LNCaP clone FGC (cell line): ENCODE measurements at regions not wholly inside any gene's neighbourhood (a gene's known extent, or its start where the extent isn't known, plus 50 kb on each side); places are given as distances from the start of the nearest gene placed in this dataset.

Experiments used
- DNase-seq: peaks from one replicate; pipeline ENCODE4 v3.0.0-alpha.2; 2011; ENCODE audit warnings: low read depth
- H3K4me3 ChIP-seq: 2 replicates; pipeline ENCODE4 v1.5.1; 2011; ENCODE audit warnings: mild to moderate bottlenecking, low read depth, low read length, control low read depth
- CTCF ChIP-seq: IDR thresholded peaks from 2 replicates; pipeline ENCODE4 v1.5.1; 2012; ENCODE audit warnings: mild to moderate bottlenecking; ENCODE audit not compliant: control insufficient read depth, insufficient read depth; ENCODE audit errors: extremely low read depth

DNA sequence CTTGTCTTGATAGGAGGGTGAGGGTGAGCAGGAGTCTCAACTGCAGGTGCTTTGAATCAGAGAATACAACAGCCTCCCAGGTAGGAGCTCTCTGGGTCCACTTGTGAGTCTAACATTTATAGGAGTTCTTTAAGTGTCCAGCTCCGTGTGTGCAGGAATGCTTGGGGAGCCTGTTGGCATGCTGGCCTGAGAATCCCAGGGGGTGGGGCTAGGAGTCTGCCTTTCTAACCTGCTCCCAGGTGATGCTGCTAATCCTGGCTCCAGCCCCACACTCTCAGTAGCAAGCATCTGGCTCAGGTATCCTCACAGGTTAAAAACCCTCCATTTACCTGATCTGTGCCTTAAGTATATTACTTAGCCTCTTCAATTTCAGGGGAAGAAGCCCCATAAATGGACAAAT lies 368.9 kb downstream of the RBM26 start:
- TF ChIP-seq CTCF, result no peak
- no peak for DNase-seq

GRCh38 chr13:79034341-79034740 lies 371.7 kb downstream of the RBM26 start:
- no peak for TF ChIP-seq CTCF
- DNase-seq, result no peak
- no peak overlapping the region for H3K4me3 ChIP-seq

More for the DNA sequence above, 368.9 kb downstream of the RBM26 start:
- H3K4me3 ChIP-seq, result no peak overlapping the region

DNA sequence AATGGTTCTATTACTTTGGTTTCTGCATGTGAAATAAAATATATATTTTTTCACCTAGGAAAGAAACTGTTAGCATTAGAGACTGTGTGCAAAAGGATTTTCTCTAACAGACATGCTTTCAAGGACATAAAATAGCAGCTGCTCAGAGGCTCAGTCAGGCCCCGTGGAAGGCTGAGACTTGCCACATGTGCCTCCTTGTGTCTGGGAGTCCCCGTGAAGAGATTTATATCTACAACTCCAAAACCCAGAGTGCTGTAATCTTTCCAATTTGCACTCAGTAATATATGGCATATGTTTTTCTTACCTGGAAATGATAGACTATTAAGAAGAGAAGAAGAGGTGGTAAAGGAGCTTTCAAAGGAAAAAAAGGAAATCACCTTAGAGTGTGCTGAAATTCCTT lies 371.6 kb upstream of the OBI1 start:
- DNase-seq, result no peak
- TF ChIP-seq CTCF, result no peak
- H3K4me3 ChIP-seq, result no peak overlapping the region

- DNase-seq, result no peak
- TF ChIP-seq CTCF, result no peak
- no peak overlapping the region for H3K4me3 ChIP-seq
These were observed 359.2 kb upstream of the OBI1 start for GRCh38 chr13:79018166-79018565.

GRCh38 chr13:79011179-79011578 lies 352.2 kb upstream of the OBI1 start:
- H3K4me3 ChIP-seq, result no peak overlapping the region
- DNase-seq, result no peak
- TF ChIP-seq CTCF, result no peak

DNA sequence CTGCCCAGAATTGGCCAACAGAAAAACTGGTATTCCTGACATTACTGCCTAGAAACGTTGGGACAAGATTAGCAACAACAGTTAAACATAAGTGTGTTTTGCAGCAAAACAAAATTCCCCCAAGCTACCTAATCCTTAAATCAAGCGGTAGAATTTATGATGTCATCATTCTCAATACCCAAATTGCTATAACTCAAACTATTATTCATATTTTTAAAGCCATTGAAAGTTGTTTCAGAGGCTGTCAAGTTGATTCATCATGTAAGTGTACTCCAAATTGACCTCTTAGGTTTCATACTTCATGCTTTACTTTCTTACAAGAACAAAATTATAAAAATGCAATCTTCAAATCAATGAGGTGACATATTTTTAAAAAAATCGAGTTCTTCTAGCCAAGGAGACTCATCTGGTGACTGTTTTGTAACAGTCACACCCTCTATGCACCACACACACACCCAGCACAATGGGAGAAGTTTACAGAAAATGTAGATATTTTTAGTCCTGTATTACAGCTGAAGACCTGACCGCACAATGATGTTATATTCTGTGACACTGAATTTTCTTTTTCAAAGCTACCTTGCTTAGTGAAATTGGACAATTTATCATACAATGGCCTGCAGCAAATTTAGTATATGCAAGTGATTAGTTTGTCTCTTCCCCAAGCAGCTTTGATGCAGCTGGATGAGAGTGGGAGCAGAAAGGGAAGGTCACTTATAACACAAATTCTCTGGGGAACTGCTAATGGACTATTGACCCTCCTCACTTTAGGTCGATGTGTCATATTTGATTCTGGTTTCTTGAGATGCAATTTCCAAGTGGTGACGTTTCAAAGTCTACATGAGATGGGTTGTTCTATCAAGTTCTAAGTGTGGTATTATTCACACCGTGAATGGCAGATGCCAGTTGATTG lies 345.3 kb upstream of the OBI1 start:
- DNase-seq, result no peak
- no peak for TF ChIP-seq CTCF
- H3K4me3 ChIP-seq, result no peak overlapping the region

DNA sequence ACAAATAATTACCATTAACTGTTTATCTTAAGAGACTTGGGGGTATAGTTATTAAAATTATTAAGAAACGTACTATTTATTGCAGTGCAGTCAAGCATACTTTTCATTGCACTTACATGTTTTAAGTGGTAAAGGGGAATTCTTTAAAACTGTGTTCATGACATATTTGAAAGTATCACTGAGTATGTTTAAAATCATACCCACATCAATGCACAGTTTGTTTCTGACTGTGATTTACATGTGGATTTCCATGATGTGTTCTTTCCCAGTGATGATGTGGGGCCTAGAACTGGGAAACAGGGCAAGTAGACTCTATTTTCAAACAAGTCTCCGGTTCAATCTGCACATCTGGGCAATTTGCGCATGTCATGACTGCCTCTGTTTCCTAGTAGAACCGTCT lies 340.5 kb upstream of the OBI1 start:
- H3K4me3 ChIP-seq, result no peak overlapping the region
- TF ChIP-seq CTCF, result no peak
- no peak for DNase-seq
